CD4-positive, alpha-beta T cell treated with Interleukin-4 for 4 hours (primary cell): ENCODE measurements at regions not wholly inside any gene's neighbourhood (a gene's known extent, or its start where the extent isn't known, plus 50 kb on each side); places are given as distances from the start of the nearest gene placed in this dataset.

ENCODE experiments used
- DNase-seq: peaks from one replicate; pipeline ENCODE4 v3.0.0-alpha.2; 2020

DNA sequence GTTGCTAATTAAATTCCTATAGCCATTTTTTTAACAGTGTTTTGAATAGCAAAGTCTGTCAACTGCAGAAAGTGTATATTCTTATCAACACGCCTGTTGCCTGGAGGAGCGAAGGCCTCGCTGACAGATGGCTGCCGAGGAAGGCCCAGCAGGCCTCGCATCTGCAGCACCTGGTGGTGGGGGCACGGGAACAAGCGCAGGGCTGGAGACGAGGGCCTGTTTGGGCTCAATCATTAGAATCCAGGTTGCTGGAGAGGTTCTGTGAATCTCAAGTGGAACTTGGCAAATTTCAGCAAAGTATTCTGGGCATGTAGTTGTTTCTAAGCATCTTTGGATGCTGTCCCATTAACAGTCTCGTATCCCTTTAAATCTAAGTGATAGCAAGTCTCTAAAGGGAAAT is 66.1 kb upstream of the FAM204A start:
- no peak for DNase-seq

DNA sequence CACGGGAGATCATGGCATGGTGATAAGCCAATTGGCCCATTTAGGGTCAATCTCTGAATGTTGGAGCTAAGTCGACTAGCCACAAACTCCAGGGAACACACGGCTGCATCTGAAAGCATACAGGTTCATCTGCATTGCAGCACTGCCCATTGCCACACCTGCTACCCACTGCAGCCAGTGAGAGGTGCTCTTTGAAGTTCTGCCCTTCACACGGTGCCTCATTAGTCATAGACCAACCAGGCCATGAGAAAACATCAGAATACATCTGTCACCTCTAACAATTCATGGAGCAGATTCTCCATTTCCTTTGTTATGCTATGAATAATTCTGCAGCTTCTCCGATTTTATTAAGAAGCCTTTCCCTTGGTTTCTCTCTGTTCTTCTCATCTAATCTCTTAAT is 65.7 kb upstream of the FAM204A start:
- no peak for DNase-seq

DNA sequence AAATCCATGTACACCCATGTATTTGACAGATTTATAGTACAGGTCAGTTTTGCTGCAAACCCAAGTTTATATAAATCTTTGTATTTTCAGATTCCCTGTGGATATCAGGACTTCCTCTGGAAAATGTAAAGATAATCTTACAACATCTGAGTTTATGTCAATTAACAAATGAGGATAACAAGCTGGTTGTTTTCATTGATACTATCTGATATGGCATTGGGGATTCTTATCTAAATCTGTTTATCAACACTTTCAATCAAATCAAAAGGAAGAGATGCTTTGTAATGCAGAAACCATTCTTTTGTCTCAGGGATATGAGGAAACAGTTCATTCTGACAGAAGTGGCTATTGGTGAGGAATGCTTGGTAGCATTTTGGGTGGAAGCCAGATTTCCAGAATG is 64.9 kb upstream of the FAM204A start:
- no peak for DNase-seq

DNA sequence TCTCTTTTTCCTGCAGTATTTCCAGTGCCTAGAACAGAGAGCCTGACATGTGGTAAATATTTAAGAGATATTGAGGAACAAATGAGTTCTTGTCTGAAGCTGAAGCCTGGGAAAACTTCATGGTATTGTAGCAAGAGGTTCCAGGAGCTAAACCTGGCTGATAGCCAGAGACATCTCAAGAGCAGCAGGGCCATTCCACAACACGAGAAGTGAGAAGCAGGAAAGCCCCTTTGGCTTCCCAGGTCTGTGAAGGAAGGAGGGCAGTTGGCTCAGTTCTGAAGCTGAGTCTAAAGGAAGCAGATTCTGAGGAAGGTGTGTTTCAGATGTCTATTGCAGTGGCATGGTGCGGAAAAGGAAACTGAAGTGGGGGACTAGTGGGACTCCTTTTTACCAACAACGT is 63.8 kb upstream of the FAM204A start:
- no peak for DNase-seq

DNA sequence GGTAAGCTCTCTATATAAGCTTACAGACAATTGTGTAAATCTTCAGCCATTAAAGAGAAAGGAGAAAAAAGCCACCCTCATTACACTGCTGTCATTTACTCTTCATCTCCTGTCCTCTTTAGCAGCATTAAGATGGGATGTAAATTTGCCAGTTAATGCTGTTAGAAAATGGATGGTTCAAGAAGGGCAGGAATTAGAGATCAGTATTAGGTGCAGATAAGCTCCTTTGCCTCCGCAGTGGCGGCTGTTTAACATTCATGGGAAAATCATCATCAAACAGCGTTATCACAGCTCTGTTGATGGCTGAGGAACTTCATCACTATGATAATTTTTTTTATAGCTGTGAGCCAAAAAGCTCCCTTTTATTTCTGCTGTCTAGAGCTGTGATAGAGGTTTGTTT is 61.8 kb upstream of the FAM204A start:
- DNase-seq, result no peak

DNA sequence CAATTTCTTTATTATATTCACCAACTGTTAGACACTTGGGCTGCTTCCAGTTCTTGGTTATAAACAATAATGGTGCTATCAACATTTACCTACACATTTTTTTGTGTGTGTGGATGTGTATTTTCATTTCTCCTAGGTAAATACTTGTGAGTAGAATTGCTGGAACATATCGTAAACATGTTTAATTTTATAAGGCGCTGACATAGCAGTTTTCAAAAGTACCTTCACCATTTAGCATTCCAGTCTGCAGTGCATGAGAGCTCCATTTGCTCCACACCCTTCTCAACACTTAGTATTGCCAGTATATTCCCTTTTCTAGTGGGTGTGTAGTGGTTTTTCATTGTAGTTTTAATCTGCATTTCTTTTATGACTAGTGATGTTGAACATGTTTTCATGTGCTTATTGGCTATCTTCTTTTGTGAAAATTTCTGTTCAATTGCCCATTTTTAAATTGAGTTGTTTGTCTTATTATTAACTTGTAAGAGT is 59.6 kb upstream of the FAM204A start:
- no peak for DNase-seq

DNA sequence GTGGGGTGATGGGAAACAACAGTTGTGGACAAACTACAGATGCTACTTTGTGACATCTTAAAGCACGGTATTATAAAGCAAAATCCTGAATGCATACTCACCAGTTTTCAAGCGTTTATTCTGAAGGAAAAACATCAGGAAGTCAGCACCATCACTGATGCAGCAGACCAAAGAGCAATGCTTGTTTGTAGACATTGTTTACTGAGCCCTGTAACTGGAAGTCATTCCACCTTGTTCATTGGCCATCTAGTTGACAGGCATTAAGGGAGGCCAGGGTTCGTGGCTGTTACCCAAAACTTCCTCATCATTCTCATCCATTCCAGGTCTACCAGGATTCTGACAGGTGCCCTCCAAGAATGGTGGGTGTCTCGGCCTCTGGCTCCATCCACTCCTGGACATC is 55.3 kb upstream of the FAM204A start:
- DNase-seq, result no peak

DNA sequence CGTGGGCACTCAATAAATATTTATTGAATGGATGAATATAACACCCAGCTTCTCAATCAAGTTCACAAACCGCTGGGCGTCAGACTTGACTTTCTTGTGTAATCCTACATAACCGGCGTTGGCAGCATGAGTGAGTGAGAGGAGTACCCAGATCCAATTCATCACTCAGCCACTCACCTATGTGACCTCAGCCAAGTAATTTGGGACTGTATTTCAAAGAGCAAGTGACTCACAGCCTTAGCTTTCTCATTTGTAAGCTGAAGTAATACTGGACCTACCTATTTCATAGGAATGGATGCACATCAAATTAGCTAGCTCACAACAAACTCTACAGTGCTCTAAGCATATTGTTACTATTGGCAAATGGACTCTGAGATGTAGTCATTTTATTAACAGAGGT is 53.8 kb upstream of the FAM204A start:
- DNase-seq, result no peak

DNA sequence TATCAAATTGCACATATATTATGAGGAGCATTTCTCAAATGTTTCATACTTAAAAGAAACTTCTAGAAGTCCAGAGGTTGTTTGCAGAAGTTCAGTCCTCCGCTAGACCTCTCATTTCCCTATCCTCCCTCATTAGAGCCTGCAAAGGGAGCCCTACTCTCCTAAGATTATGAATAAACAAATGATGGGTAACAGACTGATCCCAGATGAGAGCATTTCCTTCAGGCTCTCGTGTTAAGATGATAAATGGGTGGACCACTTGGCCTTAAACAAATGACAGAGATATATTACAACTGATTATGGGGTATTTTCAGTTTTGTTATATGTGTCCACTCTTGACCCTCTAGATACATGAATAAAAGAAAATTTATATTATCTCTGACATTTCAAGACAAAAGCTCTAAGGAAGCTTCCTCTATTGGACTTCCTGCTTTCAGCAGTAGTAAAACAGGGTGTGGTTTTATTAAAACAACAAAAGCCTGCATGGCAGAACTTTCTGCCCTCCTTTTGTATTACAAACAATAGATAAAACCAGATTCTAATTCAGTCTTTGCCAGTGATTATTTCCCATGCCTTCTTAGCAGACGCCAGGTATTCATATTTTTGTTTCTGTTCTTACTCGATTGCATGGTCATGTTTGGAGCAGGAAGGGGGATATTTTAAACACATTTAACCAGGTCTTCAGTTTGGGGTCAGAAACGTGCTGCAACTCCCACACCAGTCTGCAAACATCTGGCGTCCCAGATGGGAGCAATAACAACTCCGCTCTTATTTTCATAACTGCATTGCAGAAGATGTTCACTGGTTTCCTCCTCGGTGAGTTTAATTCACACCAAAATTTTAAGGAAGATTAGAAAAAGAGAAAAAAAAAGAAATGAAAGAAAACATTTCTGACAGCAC is 52.4 kb upstream of the FAM204A start:
- no peak for DNase-seq

DNA sequence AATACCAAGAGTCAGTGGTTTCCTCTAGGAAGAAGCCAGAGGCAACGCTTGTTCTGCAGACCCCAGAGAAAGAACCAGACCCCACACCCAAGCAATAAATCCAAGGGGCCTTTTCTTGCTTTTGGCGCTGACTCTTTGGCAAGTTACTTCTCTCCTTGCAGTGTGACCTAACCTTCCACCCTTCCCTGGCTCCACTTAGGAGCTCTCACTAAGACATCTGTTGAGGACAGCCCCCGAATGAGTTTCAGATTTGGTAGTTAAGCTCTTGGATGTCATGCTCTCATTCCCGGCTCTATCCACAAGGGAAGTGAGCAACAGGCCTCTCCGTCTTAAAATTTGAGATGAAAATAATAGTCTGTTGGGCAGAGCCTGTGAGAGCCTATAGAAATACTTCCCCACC is 50.6 kb upstream of the FAM204A start:
- no peak for DNase-seq
